HG03139 (cell line): ENCODE measurements at regions not wholly inside any gene's neighbourhood (a gene's known extent, or its start where the extent isn't known, plus 50 kb on each side); places are given as distances from the start of the nearest gene placed in this dataset.
A peak's percentile ranks its signal among the peaks of the same experiment; 100 is the strongest.
"Not testable (repeated sequence)": the region's sequence is repeated elsewhere in the genome, so short reads cannot be mapped to it uniquely, and the experiment has no call there.

Experiments used
- ATAC-seq: cut with Tn5 transposase; IDR thresholded peaks from one replicate; pipeline ENCODE4 v1.9.1; 2021; ENCODE audit not compliant: unreplicated experiment

DNA sequence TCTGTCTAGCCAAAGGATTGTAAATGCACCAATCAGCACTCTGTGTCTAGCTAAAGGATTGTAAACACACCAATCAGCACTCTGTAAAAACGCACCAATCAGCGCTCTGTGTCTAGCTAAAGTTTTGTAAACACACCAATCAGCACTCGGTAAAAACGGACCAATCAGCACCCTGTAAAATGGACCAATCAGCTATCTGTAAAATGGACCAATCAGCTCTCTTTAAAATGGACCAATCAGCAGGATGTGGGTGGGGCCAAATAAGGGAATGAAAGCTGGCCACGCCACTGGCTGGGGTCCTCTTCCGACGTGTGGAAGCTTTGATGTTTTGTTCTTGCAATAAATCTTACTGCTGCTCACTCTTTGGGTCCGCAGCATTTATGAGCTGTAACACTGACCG, 151.1 kb upstream of the SPTLC3 start:
- ATAC-seq: not testable (repeated sequence)

DNA sequence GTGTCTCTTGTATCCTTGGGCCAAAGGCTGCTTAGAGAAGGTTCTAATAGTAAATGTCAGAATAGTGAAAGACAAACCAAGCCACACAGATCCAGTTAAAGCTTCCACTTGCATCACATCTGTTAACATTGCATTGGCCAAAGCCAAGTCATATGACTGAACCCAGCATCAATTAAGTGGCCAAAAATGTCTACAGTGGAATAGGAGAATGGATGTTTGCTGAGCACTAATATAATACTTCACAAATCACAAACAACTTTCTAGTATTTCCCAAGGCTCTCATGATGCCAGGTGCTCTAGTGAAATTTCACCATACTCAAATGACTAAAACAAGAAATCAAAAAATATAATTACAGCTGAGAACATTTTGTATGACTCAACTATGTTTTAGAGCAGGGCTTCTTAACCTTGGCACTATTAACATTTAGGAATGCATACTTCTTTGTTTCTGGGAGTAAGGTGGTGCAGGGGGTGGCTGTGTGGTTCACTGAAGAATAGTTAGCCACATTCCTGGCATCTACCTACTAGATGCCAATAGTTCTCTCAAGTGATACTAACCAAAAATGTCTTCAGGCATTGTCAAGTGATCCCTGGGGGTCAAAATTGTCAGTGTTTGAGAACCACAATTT, 148.0 kb upstream of the SPTLC3 start:
- ATAC-seq: no peak

DNA sequence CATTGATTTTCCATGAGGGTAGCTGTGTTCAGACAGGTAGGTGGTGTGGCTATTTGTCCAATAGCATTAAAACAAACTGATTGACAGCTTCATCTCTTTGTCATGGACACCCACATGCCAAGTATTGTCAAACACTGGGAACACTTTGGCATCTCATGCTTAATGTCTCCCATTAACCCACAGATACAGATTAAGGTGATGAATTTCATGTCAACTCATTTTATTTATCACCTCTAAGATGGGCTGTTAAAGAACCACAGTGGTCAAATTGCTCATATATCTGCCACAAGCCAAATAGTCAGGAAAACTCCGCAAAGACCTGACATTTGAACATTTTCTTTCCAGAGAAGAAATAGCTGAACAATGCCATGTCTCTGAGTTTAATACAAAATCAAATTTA, 139.1 kb upstream of the SPTLC3 start:
- no peak for ATAC-seq

DNA sequence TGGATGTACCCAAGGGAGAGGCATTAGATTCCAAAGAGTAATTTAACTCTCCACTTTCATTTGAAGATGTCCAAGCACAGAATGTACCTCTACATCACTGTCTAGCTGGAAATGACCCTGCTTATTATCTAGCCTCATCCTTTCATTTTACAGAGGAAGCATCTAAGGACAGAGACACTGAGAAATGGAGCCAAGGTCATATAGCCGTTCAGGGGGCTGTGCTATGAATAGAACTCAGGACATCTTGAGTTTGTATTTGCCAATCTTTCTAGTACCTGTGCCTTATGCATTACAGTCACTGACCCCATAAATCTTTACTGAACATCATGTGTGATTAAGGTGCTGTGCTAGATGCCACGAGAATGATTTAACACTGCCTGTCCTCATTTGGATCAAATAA, 138.2 kb upstream of the SPTLC3 start:
- no peak for ATAC-seq

DNA sequence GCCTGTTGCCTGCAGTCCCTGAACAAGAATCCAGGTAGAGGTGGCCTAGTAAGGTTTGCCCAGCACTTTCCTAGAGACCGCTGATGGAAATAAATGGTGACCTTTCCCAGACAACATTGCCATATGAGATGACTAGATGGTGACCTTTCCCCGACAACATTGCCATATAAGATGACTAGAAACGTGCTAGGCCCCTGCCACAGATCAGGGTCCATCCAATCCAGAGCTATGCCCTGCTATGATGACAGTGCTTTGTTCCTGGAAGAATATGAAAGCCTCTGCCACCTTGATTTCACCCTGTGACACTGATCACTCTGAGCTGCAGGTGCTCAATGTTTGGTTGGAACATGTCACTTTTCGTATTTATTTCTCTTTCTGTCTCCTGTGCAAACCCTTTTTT, 133.8 kb upstream of the SPTLC3 start:
- ATAC-seq: no peak

DNA sequence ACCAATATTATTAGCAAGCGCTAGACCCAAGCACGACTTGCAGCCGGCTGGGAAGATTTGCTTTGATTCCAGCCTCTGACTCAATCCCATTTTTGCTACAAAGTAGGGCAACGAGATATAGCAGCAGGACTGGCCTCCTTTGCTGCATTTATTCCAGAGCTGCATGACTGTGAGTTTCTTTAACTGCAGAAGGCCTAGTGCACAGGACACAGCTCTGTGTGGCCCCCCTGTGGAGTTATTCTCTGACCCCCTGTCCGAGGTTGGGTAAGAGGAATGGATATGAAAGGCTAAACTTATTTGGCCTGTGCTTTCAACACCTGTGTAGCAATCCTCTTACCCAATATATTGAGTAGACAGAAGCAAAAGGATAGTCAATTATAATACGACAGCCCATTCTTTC, 133.3 kb upstream of the SPTLC3 start:
- no peak for ATAC-seq

DNA sequence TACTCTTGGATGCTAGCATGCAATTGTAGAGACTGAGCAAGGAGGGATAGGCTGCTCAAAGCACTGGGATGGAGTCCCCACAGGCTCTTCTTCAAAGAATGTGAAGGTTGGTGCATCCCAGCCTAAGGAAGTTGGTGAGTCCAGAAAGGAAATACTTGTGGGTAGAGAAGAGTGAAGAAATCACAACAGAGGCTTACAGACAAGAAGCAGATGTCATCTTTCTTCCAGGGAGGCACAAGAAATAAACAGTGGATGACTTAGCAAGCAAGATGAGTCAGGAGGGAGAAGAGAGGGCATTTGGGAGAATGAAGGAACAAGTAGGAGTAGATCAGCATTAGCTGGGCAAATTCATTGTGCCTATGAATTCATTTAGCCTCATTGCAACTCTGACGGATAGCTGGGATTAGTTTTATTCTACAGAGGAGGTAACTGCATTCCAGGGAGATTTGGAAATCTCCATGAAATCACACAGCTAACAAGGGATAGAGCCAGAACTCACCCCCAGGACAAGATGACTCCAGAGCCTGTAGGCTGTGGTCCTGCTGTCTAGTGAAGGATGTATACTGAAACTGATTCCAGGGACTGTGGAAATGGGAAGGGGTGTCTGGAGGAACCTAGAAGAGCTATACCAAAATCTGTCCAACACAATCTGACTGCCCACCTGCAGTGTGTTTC, 125.8 kb upstream of the SPTLC3 start:
- ATAC-seq: no peak

DNA sequence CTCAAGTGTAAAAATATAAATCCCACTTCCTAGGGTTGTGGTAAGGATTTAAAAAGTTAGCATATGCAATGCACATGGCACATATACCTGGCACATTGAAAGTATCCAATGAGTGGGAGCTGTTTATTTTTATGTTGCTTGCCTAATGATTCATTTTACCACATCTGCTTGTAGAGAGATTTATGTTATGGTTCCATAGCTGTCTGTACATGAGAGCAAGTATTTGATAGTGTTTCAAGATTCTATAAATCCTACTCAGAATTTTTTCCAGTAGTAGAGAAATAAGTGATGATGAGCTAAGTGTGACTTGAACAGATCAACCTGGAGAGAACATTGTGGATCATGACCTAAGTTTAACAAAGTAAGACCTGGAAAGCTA, 125.3 kb upstream of the SPTLC3 start:
- ATAC-seq: no peak

DNA sequence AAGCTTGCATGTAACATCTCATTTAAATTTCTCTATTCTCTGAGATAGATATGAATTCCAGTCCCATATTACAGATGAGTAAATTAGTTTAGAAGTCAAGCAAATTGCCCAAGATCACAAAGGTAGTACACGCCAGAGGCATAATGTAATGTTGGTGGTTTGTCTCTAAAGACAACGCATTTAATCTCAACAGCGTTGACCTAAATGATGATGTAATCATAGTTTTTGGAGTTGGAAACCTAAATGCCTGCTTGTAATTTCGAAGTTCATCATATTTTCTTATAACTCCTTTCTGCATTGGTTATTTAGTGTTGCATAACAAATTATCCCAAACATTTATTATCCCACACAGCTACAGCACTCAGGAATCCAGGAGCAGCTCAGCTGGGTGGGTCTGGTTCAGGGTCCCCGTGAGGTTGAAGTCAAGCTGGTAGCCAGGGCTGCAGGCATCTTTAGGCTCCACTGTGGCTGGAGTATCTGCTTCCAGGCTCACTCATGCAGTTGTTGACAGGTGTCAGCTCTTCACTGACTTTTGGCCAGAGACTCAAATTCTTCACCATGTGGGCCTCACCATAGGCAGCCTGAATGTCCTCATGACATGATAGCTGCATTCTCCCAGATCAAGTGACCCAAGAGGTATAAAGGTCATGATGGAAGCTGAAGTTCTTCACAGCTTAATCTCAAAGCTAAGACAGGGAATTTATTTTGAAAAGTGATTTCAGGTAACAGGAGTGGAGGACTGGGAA, 122.0 kb upstream of the SPTLC3 start:
- no peak for ATAC-seq

DNA sequence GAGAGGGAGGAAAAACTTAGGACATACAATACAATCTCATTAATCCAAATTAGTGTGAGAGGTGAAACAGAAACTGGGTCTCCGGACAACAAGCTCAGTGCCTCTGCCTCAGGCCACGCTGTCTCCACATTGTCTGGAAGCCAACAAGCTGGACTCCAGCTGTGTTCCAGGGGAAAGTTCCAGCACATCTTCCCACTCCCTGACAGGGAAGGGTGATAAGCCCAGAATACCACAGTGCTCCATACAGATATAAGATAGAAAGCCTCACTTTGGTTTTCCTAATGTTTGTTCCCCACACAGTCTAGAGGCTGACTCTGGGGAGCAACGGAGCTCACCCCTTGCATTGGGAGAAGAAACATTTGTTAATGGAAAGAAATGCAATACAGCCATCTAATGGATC, 117.1 kb upstream of the SPTLC3 start:
- no peak for ATAC-seq

DNA sequence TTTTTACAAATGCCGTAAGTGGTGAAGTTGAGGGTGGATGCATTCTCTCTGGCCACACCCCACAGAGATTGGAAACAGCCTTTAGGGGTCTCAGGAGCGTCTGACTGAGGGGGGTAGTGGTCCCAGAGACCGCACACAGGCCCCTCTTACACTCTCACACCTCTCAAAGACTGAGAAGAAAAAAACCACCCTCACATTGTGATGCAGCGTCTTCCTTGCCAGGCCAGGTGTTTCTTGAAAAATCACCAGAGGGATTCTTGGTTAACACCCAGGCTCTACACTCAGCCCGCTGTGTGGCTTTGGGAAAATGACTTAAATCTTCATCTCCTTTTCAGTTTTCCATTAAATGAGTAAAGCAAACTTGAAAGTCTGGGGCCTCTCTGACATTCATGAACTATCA, 115.8 kb upstream of the SPTLC3 start:
- no peak for ATAC-seq

DNA sequence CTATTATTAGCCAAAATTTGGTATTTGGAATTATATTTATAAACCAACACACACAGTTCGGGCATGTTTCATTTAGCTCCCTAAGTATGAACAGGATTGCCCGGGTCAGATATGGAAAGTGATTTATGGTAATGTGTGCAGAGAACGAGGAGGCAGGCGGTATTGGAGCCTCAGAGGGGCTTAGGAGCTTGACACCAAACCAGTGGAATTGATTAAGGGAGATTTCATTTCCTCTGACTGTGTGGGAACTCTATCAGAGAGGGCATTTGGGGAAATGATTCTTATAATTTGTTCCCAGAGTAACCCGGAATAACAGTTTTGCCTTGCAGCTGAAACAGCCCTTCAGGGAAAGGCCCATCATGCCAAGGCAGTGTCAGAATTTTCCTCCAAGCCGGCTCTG, 115.1 kb upstream of the SPTLC3 start:
- no peak for ATAC-seq

DNA sequence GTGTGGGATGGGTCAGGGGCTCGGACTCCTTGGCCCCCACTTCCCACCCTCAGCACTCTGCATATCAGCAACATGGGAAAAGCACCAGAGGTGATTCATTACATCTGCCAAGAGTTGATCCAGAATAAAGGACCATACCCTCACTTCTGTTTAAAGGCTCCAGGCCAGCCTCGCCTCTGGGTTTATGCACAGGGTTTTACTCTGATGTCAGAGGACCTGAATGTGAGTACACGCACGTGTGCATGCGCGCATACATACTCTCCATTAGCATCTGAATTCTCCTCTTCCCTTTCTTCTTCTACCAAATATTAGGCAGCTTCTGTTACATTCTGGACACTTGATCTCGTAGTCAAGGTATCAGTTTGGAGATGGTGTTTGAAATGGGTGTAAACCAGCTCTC, 114.7 kb upstream of the SPTLC3 start:
- ATAC-seq: no peak

DNA sequence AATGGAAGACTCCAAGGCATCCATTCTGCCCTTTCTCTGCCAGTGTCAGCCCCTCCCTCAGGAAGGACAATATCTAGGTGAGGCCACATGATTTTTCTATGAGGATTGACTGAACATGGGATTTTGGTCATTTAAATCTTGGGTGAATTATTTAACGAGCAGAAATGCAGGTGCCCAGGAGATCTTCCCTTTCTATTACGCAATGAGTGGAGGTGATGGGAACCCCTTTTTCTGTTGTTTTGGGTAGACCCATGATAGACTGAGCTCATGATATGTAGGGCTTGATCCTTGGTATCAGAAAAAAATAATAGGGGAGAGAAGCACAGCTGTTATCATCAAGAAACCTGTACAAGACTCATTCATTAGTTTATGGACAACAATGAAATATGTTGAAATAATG, 112.6 kb upstream of the SPTLC3 start:
- no peak for ATAC-seq

DNA sequence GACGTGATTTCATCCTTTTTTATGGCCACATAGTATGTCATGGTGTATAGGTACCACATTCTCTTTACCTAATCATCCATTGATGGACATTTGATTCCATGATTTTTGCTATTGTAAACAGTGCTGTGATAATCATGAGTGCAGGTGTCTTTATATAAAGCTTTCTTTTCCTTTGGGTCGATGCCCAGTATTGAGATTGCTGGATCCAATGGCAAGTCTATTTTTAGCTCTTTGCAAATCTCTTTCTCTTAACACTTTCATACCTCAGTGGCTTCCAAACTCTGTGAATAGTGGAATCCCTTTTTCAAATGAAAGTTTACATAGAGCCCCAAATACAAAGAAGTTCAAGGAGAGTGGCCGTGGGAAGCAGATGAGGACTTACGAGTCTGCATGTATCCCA, 105.8 kb upstream of the SPTLC3 start:
- no peak for ATAC-seq

DNA sequence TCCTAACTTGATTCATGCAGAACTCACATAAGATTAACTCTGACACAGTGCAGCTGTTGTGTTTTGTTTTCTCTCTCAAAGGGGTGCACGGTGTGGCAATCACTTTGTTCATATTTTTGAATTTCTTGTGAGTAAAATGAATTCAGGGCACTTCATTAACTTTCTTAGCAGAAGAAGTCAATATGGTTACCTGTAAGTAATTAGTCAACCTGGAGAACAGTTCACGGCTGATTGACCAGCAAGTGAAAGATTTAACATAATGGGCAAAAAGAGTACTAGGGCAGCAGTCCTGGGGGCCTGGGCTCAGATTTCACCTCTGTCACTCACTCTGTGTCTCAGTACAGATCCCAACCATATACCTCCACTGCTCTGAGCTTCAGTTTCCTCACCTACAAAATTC, 102.4 kb upstream of the SPTLC3 start:
- no peak for ATAC-seq

DNA sequence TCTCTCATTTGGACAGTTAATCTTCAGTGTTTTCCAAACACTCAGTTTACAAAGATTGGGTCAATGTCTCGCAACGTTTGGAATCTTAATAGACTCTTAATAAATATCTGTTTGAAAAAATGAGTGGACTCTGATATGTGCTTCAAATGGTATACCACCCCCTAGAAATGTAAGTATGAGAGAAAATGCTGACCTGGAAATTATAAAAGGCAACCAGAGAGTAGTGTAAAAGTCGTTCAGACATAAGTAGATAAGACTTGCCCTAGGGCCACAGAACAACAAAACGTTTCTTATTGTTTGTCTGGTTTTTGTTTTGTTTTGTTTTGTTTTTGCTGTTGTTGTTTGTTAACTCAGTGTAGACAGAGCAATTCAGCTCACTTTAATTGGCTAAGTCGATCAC, 97.4 kb upstream of the SPTLC3 start:
- no peak for ATAC-seq

DNA sequence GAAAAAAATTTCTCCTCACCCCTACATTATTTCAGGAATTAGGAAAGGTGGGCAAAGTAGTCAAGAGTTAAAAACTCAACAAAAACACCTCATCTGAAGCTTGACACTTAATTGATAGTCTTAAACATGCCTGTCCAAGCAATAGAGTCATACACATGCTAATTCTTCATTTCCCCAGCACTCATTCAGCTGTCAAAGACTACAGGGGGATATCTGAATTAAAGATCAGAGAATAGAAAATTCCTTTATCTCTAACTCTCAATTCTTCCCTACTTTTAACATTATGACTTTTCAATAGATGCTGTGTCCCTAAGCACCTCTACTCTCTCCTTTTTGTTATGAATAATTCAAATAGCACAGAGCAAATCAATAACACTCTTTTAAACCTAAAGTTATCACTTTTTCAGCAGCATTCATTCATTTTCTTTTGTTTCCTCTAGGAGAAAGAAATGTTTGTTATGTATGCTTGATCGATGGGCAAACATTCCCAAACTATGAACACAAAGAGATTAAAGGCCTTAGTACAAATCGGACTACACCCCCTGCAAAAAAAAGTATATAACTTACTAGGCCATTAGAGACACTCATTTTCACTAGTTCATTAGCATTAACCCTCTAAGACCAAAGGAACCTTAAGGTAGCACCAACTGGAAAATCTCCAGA, 94.9 kb upstream of the SPTLC3 start:
- no peak for ATAC-seq

DNA sequence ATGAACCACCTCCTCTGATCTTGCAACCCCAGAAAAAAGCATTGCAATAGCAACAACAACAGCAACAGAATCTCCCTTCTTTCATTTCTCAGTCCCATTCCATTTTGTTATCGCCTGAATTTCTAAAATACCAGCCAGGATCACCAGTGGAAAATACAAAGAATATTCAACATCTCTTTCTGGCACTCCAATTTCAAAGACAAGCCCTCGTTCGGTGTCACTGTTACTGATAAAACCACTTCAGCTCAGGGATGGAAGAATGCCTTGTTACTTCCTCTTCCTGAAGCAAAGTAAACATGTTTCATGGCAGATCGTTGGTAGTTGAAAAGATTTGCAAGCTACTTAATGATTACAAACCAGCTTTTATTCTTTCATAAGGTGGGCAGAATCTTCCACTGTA, 94.0 kb upstream of the SPTLC3 start:
- ATAC-seq: no peak

DNA sequence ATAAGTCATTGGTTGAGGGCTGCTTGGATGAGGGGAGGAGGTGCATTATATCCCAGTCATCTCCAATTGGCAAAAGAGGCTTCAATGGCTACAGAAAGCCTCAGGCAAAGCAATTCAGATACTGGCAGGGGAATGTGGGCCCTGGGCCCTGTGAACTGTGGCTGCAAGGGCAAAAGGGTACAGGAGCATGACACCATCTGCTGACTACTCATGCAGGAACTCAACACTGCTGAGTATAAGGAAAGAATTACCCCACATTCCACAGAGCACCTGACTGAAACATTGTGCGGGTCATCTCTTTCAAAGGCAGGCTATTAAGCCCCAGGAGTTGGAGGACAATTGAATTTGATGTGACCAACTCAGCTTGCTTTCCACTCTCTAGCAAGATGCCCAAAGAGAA, 92.1 kb upstream of the SPTLC3 start:
- no peak for ATAC-seq

DNA sequence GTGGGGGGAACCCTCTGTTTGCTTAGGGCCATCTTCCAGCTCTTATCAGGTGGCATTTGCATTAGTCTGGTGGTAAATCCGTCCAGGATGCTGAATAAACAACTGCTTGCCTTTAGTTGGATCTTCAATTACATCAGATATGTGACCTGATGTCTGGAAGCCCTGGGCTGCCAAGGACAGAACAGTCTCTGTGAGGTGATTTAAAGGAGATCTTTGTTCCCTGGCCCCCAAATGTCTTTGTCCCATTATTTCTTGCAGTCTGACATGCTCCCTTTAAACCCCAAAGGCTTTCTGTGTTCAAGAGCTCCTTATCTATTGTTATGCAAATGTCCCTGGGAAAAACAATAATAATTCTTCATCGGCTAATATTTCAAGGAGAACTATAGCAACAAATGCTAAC, 84.6 kb upstream of the SPTLC3 start:
- no peak for ATAC-seq

DNA sequence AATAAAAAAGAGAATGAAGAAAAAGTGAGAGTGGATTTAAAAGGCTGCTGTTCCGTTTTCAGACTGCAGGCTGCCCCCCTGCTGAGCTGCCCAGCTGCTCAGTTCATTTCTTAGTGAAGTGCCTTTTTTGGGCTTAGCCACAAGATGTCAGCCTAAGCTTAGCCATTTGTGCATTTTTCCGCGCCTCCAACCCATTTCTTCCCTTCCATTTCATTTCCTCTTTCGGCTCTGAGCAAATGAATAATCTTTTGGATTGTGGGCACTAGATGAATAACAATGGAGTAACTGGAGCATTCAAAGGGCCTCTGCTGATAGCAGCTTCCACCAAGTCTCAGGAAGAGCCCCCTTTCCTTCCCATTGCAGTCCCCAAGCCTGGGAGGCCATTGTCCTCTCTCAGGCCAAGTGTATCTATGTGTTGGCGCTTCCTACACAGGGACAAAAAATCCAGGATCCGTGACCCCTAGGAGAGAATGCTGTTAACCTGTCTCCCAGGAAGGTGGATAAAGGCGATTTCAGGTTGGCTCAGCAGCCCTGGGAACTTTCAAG, 83.5 kb upstream of the SPTLC3 start:
- ATAC-seq: peak; percentile 94
